Activated B cell treated with CpG ODN at 0.5 μM for 24 hours (primary cell): ENCODE measurements at regions not wholly inside any gene's neighbourhood (a gene's known extent, or its start where the extent isn't known, plus 50 kb on each side); places are given as distances from the start of the nearest gene placed in this dataset.

Source experiments
- ATAC-seq: fragments of 200-7000 bp; cut with Tn5 transposase; one replicate; pipeline ENCODE4 v1.10.0; 2021; ENCODE audit warnings: low read depth, mild to moderate bottlenecking, moderate library complexity
- CTCF ChIA-PET: fragments of 350-600 bp; sonication (Branson Sonifier 250); formaldehyde crosslinking; loops from one replicate; lab custom pipeline; 2021; ENCODE audit warnings: antibody characterized with exemption; lab: Charles Lee
- POLR2A ChIA-PET: fragments of 350-600 bp; sonication (Branson Sonifier 250); formaldehyde crosslinking; loops from one replicate; lab custom pipeline; 2021; ENCODE audit warnings: antibody characterized with exemption; lab: Charles Lee
- DNase-seq: peaks from one replicate; pipeline ENCODE4 v3.0.0; 2022
- H3K27ac Mint-ChIP-seq: one replicate; pipeline ENCODE4 v1.8.0; 2020; ENCODE audit warnings: mixed read lengths
- H3K27me3 Mint-ChIP-seq: one replicate; pipeline ENCODE4 v1.8.0; 2021; ENCODE audit warnings: mixed read lengths
- H3K36me3 Mint-ChIP-seq: one replicate; pipeline ENCODE4 v1.8.0; 2021; ENCODE audit warnings: low read depth, mixed read lengths
- H3K4me1 Mint-ChIP-seq: one replicate; pipeline ENCODE4 v1.8.0; 2021; ENCODE audit warnings: mixed read lengths
- H3K4me3 Mint-ChIP-seq: one replicate; pipeline ENCODE4 v1.8.0; 2020; ENCODE audit warnings: mild to moderate bottlenecking, mixed read lengths
- H3K9me3 Mint-ChIP-seq: one replicate; pipeline ENCODE4 v1.8.0; 2020; ENCODE audit warnings: mixed read lengths
- intact Hi-C: fragments of 100-400 bp; cut with micrococcal nuclease; formaldehyde crosslinking; loops from one replicate; pipeline ENCODE4 v1.15.1; 2024
- TF ChIP-seq, protein P1 (sequence below): fragments of 200-600 bp; IDR thresholded peaks from one replicate; pipeline ENCODE4 v1.8.0; 2022; ENCODE audit warnings: antibody characterized with exemption, mild to moderate bottlenecking

DNA sequence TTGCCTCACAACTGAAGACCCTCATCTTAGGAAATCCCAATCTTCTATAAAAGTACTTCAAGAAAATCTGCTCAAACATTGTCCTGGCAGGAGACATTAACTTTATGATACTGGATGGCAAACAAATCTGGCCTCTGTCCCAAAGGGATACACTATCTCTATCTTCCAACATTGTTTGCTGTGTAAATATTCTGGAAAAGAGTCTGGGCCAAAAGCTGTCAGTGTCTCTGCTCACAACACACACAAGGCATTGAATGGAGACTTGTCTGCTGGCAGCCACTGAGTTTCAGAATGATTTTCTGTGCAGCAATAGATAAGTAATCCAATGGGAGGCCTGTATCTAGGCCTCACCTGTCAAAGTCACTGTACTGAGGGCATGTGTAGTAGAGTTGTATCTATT lies 471.1 kb downstream of the DMAC1 start:
- no peak overlapping the region for H3K27ac Mint-ChIP-seq
- CTCF ChIA-PET = no interaction called here
- no peaks in the 10 kb centered on the region for H3K36me3 Mint-ChIP-seq
- POLR2A ChIA-PET = no interaction called here
- H3K9me3 Mint-ChIP-seq = no peaks in the 10 kb centered on the region
- ATAC-seq (no peak), DNase-seq (no peak)
- no peaks in the 10 kb centered on the region for H3K27me3 Mint-ChIP-seq
- TF ChIP-seq, protein P1, sequence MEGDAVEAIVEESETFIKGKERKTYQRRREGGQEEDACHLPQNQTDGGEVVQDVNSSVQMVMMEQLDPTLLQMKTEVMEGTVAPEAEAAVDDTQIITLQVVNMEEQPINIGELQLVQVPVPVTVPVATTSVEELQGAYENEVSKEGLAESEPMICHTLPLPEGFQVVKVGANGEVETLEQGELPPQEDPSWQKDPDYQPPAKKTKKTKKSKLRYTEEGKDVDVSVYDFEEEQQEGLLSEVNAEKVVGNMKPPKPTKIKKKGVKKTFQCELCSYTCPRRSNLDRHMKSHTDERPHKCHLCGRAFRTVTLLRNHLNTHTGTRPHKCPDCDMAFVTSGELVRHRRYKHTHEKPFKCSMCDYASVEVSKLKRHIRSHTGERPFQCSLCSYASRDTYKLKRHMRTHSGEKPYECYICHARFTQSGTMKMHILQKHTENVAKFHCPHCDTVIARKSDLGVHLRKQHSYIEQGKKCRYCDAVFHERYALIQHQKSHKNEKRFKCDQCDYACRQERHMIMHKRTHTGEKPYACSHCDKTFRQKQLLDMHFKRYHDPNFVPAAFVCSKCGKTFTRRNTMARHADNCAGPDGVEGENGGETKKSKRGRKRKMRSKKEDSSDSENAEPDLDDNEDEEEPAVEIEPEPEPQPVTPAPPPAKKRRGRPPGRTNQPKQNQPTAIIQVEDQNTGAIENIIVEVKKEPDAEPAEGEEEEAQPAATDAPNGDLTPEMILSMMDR = no peak
- H3K4me3 Mint-ChIP-seq = no peak overlapping the region
- no peaks in the 10 kb centered on the region for H3K4me1 Mint-ChIP-seq
- intact Hi-C loops = no loop called here

DNA sequence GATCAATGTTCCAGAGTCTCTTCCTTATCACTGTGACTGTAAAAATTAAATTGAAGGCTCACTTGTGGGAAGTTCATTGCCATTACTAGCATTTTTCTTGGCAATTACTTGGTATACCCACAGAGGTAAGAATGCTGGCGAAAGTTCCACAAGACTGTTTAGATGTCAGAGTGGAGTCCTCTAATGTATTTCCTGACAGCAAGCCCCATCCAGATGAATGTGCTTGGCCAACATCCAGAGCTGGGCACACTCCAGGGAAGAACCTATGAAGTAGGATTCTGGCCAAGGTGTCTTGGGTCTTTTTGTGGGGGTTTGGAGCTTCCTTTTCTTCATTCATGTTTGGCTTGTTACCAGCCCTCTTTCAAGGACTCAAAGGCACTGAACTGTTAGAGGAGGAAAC lies 473.6 kb downstream of the DMAC1 start:
- no peak overlapping the region for H3K4me3 Mint-ChIP-seq
- no peaks in the 10 kb centered on the region for H3K9me3 Mint-ChIP-seq
- ChIA-PET CTCF (no interaction called here), POLR2A (no interaction called here)
- TF ChIP-seq, protein P1 = no peak
- intact Hi-C loops = no loop called here
- ATAC-seq (no peak), DNase-seq (no peak)
- H3K36me3 Mint-ChIP-seq = no peaks in the 10 kb centered on the region
- H3K27me3 Mint-ChIP-seq = no peaks in the 10 kb centered on the region
- H3K4me1 Mint-ChIP-seq = no peaks in the 10 kb centered on the region
- H3K27ac Mint-ChIP-seq = no peak overlapping the region

DNA sequence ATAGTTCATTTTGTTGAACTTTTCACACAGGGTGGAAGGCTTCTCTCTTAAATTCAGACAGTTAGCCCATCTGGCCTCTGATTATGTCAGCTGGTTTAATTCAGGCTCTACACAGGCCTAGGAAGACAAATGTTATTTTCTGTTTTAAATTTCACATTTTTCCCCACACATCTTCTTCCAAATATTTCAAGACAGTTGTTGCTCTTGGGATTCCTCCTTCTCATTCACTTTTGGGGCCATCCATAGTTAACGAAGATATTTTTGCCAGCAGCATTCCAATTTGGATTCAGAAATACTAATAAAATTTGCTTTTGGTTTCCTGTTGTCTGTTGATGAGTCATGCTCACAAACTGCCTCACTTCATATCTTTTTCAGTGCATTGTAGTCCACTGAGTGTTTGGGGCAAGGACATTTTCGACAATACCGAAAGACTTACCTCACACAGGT lies 475.4 kb downstream of the DMAC1 start:
- H3K9me3 Mint-ChIP-seq = no peaks in the 10 kb centered on the region
- H3K4me1 Mint-ChIP-seq = no peaks in the 10 kb centered on the region
- H3K27ac Mint-ChIP-seq = no peak overlapping the region
- intact Hi-C loops = no loop called here
- ChIA-PET CTCF (no interaction called here), POLR2A (no interaction called here)
- no peaks in the 10 kb centered on the region for H3K27me3 Mint-ChIP-seq
- H3K4me3 Mint-ChIP-seq = no peak overlapping the region
- TF ChIP-seq, protein P1 = no peak
- no peaks in the 10 kb centered on the region for H3K36me3 Mint-ChIP-seq
- ATAC-seq = no peak
- no peak for DNase-seq

DNA sequence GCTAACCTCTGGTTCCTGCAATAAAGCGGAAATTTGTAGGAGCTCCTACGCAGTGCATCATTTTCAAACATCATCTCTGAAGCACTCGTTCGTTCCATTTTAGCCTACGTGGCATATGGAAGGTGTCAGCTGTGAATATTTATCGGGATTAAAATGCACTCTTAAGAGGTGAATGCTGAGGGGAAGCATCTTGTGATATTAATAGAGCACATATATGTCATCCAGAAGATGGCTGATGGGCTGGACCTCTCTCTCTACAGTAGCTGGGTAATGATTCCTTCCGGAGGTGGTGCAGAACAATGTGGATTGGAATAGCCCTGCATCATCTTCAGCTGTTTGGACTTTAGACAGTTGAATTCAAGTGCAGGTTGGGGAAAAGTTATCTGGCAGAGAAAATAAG lies 478.7 kb downstream of the DMAC1 start:
- no peak for ATAC-seq
- TF ChIP-seq, protein P1 = no peak

DNA sequence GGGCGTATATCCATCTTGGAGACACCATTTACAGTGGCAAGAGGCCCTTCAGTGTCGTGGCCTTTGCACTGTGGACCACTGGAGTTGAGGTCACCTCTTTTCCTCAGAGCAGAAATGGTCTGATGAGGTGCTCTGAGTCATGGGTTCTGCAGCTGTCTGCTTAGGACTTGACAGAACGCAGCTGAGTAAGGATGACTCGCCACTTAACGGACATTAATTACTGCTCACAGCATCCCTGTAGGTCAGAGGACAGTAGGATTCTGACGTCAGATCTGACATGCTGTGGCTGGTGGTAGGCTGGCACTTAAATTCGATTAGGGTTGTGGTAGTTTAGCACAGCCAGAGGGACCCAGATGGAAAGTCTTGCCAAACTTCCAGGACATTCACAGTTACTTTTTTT lies 479.4 kb downstream of the DMAC1 start:
- Mint-ChIP-seq H3K9me3 (no peaks in the 10 kb centered on the region), H3K4me1 (no peaks in the 10 kb centered on the region), H3K27ac (no peak overlapping the region), H3K27me3 (no peaks in the 10 kb centered on the region), H3K36me3 (no peaks in the 10 kb centered on the region), H3K4me3 (no peak overlapping the region)
- ChIA-PET CTCF (no interaction called here), POLR2A (no interaction called here)
- no peak for ATAC-seq
- intact Hi-C loops = no loop called here
- TF ChIP-seq, protein P1 = no peak
- DNase-seq = no peak

More for the DNA sequence above, 478.7 kb downstream of the DMAC1 start:
- Mint-ChIP-seq H3K36me3 (no peaks in the 10 kb centered on the region), H3K27ac (no peak overlapping the region), H3K27me3 (no peaks in the 10 kb centered on the region), H3K4me3 (no peak overlapping the region), H3K4me1 (no peaks in the 10 kb centered on the region), H3K9me3 (no peaks in the 10 kb centered on the region)
- intact Hi-C loops = no loop called here
- CTCF ChIA-PET = no interaction called here
- POLR2A ChIA-PET = no interaction called here
- no peak for DNase-seq
